ENCODE measurements at regions not wholly inside any gene's neighbourhood (a gene's known extent, or its start where the extent isn't known, plus 50 kb on each side); places are given as distances from the start of the nearest gene placed in this dataset.

- FAIRE-seq (no peak), DNase-seq (ENCODE audit: insufficient read length, low spot score) (no peak)
These were observed 120.2 kb downstream of the ICE1 start for GRCh38 chr5:5542654-5543053.

- FAIRE-seq (peak; percentile 64), DNase-seq (ENCODE audit: insufficient read length, low spot score) (no peak)
These were observed 117.6 kb downstream of the ICE1 start for GRCh38 chr5:5540065-5540464.
